Urinary bladder (tissue), 3 donors: ENCODE measurements at regions not wholly inside any gene's neighbourhood (a gene's known extent, or its start where the extent isn't known, plus 50 kb on each side); places are given as distances from the start of the nearest gene placed in this dataset.
"Not testable (repeated sequence)": the region's sequence is repeated elsewhere in the genome, so short reads cannot be mapped to it uniquely, and the experiment has no call there.

Experiments used
- DNase-seq: peaks from one replicate; pipeline ENCODE4 v3.0.0-alpha.2; 2015; ENCODE audit errors: extremely low spot score
- H3K27ac ChIP-seq: one replicate; pipeline ENCODE4 v1.5.1; 2013; ENCODE audit warnings: low read depth, mild to moderate bottlenecking, moderate library complexity
- H3K36me3 ChIP-seq: one replicate; pipeline ENCODE4 v1.6.1; 2013; ENCODE audit warnings: mild to moderate bottlenecking, moderate library complexity; ENCODE audit not compliant: insufficient read depth
- H3K4me1 ChIP-seq: one replicate; pipeline ENCODE4 v1.6.1; 2013; ENCODE audit warnings: mild to moderate bottlenecking, moderate library complexity; ENCODE audit not compliant: insufficient read depth
- H3K4me3 ChIP-seq: one replicate; pipeline ENCODE4 v1.5.1; 2013; ENCODE audit warnings: low read depth, low read length
- WGBS: extraction: QIAGEN DNeasy Blood & Tissue Kit; methylation state at CpG from one replicate; pipeline ENCODE4 v1.1.7; 2013; 5-methylcytosine and 5-hydroxymethylcytosine counted together
- donor health status: healthy with polysubstance abuse.
- donor health status: healthy.

GRCh38 chr7:146057958-146058357 lies 58.6 kb upstream of the CNTNAP2 start:
- no peak overlapping the region for H3K27ac ChIP-seq
- H3K4me3 ChIP-seq: no peak overlapping the region
- 82% methylated on average over 6 of the region's 6 CpGs for WGBS
- DNase-seq: no peak
- no peaks in the 10 kb centered on the region for H3K36me3 ChIP-seq
- no peaks in the 10 kb centered on the region for H3K4me1 ChIP-seq

DNA sequence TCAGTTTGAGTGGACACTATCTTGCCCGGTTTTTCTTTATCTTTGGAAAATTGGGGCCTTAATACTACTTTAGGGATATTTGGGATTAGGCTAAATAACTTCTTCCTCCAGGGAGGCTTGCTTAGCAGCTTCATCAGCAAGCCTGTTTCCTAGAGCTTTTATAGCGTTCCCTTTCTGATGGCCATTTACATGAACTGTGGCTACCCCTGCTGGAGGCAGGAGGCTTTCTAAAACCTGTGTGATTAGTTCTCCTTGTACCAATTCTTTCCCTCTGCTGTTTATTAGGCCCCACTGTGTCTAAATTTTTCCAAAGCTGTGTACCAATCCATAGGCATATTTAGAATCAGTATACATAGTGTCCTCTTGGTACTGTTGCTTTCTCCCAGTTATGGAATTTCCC lies 61.7 kb upstream of the CNTNAP2 start:
- Histone ChIP-seq H3K36me3 (no peaks in the 10 kb centered on the region), H3K4me1 (no peaks in the 10 kb centered on the region), H3K27ac (no peak overlapping the region), H3K4me3 (no peak overlapping the region)
- WGBS: 68% methylated on average over 2 of the region's 2 CpGs
- DNase-seq: no peak

DNA sequence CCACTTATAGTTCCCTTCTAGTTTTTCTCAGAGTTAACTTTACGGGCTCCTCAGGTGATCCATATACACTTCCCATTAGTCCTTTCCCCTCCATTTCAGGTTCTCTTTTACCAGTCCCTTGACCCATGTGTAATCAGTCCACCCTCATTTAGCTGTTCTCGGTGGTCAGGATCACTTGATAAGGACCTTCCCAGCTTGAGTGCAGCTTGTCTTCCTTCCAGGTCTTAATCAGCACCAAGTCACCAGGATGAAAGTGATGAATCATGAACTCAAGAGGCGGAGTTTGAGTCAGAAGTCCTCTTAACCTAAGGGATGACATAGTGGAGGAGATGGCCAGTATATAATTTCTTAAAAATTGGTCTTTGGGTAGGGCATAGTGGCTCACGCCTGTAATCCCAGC lies 63.1 kb upstream of the CNTNAP2 start:
- Histone ChIP-seq H3K4me1 (no peaks in the 10 kb centered on the region), H3K27ac (no peak overlapping the region), H3K36me3 (no peaks in the 10 kb centered on the region), H3K4me3 (no peak overlapping the region)
- no peak for DNase-seq
- 90% methylated on average over 4 of the region's 4 CpGs for WGBS

- H3K36me3 ChIP-seq, H3K27ac ChIP-seq, H3K4me3 ChIP-seq, DNase-seq, H3K4me1 ChIP-seq: not testable (repeated sequence)
- WGBS: 93% methylated on average over 14 of the region's 14 CpGs
Measured at GRCh38 chr7:146043310-146043709, 73.3 kb upstream of the CNTNAP2 start.

GRCh38 chr7:146028251-146028750 lies 88.3 kb upstream of the CNTNAP2 start:
- Histone ChIP-seq H3K4me3 (no peak overlapping the region), H3K4me1 (no peaks in the 10 kb centered on the region), H3K36me3 (no peaks in the 10 kb centered on the region), H3K27ac (no peak overlapping the region)
- no peak for DNase-seq
- WGBS: 58% methylated on average over 3 of the region's 3 CpGs

DNA sequence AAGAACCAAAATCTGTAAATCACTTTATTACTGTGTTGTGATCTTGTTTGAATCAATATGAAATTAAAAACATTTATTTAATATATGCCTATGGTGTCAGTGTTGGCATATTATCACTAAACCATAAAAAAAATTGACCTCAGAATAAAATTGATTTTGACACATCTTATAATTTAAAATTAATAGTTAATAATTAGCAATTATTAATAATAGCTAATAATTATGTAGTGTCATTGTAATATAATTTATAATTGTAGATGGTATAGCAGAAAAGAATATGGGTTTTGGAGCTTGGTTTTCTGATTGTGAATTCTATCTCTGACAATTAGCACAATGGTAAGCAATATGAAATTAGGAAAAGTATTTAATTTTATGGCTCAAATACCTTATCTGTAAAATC lies 89.4 kb upstream of the CNTNAP2 start:
- Histone ChIP-seq H3K4me1 (no peaks in the 10 kb centered on the region), H3K4me3 (no peak overlapping the region), H3K27ac (no peak overlapping the region), H3K36me3 (no peaks in the 10 kb centered on the region)
- no peak for DNase-seq

DNA sequence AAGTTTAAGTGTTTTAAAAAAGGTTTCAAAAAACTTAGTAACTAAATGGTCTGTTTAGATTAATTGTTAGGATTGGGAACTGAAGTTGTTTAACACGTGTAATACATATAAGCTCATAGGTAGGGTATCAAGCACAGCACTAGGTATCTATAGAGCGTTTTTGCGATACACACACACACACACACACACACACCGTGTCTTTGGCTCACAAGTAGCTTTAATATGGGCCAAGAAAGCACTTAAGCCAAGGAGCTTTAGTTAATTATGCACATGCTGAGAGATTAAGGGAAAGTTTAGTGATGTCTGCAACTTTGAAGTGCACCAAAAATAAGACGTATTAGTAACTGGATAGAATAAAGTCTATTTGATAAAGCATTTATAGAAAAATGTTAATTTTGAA lies 93.8 kb upstream of the CNTNAP2 start:
- DNase-seq: no peak
- Histone ChIP-seq H3K27ac (no peak overlapping the region), H3K4me1 (no peaks in the 10 kb centered on the region), H3K36me3 (no peaks in the 10 kb centered on the region), H3K4me3 (no peak overlapping the region)
- WGBS: 74% methylated on average over 5 of the region's 5 CpGs

- 88% methylated on average over 28 of the region's 33 CpGs for WGBS
Measured at GRCh38 chr7:146019041-146020004, 97.3 kb upstream of the CNTNAP2 start.

DNA sequence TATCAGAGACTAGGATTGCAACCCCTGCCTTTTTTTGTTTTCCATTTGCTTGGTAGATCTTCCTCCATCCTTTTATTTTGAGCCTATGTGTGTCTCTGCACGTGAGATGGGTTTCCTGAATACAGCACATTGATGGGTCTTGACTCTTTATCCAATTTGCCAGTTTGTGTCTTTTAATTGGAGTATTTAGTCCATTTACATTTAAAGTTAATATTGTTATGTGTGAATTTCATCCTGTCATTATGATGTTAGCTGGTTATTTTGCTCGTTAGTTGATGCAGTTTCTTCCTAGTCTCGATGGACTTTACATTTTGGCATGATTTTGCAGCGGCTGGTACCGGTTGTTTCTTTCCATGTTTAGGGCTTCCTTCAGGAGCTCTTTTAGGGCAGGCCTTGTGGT lies 99.2 kb upstream of the CNTNAP2 start:
- not testable (repeated sequence) for H3K4me1 ChIP-seq, H3K4me3 ChIP-seq, H3K27ac ChIP-seq, H3K36me3 ChIP-seq, DNase-seq
- 80% methylated on average over 5 of the region's 5 CpGs for WGBS

More at GRCh38 chr7:146019041-146020004, 97.3 kb upstream of the CNTNAP2 start:
- H3K27ac ChIP-seq, H3K36me3 ChIP-seq, H3K4me3 ChIP-seq, DNase-seq, H3K4me1 ChIP-seq: not testable (repeated sequence)

DNA sequence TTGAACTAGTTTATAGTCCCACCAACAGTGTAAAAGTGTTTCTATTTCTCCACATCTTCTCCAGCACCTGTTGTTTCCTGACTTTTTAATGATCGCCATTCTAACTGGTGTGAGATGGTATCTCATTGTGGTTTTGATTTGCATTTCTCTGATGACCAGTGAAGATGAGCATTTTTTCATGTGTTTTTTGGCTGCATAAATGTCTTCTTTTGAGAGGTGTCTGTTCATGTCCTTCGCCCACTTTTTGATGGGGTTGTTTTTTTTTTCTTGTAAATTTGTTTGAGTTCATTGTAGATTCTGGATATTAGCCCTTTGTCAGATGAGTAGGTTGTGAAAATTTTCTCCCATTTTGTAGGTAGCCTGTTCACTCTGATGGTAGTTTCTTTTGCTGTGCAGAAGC lies 102.4 kb upstream of the CNTNAP2 start:
- not testable (repeated sequence) for H3K27ac ChIP-seq, H3K4me1 ChIP-seq, H3K36me3 ChIP-seq, DNase-seq, H3K4me3 ChIP-seq
- whole genome bisulfite sequencing: 94% methylated on average over 1 of the region's 2 CpGs

DNA sequence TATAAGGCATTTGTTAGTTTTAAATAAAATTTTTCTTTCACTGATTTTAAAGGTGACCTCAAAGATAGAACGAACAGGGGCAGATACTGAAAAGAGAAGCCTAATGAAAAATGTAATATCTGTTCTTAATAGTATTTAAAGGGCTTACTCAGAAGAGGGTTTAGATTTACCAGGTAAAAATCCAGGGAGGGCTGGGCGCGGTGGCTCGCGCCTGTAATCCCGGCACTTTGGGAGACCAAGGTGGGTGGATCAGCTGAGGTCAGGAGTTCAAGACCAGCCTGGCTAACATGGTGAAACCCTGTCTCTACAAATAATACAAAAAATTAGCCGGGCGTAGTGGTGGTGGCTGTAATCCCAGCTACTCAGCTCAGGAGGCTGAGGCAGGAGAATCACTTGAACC lies 108.3 kb upstream of the CNTNAP2 start:
- H3K4me3 ChIP-seq: no peak overlapping the region
- 90% methylated on average over 8 of the region's 8 CpGs for WGBS
- no peaks in the 10 kb centered on the region for H3K4me1 ChIP-seq
- no peak for DNase-seq
- H3K27ac ChIP-seq: no peak overlapping the region
- H3K36me3 ChIP-seq: no peaks in the 10 kb centered on the region

DNA sequence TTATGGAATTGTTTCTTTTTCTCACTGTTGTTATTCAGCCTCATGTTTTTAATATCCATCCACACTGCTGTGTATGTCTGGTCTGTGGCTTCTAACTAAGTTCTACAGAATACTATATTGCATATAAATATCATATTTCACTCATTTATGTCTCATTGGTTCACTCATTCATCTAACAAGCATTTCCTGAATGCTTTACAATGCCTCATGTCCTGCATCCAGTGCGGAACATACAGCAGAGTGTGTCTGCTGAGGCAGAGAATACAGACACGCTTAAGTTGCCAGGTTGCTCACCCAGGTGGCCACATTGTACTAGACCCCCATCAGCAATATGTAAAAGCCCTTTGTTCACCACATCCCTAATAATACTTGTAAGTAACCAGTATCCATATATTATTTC lies 111.8 kb upstream of the CNTNAP2 start:
- DNase-seq: no peak
- WGBS: 79% methylated on average over 2 of the region's 2 CpGs
- Histone ChIP-seq H3K4me1 (no peaks in the 10 kb centered on the region), H3K27ac (no peak overlapping the region), H3K4me3 (no peak overlapping the region), H3K36me3 (no peaks in the 10 kb centered on the region)

DNA sequence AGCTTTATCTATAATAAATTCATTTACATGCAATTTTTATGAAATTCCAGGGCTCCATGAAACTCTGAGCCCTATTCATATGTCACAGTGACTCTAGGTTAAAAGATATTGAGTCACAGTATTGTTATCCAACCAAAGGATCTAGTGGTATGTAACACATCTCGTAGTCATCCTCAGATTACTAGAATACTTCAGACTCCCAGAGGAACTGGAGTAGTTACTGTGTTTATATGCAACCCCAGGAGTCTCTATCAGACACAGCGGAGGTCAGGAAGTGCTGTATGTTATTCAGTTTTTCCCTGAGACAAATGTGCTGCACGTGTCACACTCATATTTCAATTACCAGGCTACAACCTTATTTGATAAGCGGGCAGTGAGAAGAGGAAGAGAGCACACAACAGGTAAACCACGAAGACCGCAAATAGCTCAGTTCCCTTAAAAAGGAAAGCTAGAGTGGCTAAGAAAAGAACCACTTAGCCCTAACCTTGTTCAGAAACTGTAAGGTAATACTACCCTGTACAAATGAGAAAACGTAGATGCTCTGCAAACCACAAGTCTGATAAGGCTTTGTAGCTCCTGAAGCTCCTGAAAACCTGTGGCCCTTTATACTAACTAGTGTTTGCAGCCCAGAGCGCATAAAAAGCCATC lies 114.0 kb upstream of the CNTNAP2 start:
- no peaks in the 10 kb centered on the region for H3K36me3 ChIP-seq
- H3K4me3 ChIP-seq: no peak overlapping the region
- WGBS: 63% methylated on average over 8 of the region's 8 CpGs
- no peak for DNase-seq
- H3K4me1 ChIP-seq: no peaks in the 10 kb centered on the region
- H3K27ac ChIP-seq: no peak overlapping the region

DNA sequence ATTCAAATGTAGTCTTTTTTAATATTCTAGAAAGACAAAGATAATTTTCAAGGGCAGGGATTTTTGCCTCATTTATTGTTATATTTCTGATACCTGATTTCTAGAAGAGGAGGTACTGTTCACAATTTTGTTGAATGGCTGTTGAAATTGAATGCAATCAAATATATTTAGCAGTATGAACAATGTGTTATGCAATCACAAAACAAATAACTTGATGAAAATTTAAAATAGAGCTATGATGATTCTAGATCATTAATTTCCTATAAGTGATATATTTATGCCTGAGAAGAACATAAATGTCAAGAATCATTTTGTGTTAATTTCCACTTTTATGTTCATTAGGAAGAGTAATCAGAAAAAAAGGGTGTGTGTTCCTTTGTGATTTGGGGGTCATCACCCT lies 114.6 kb upstream of the CNTNAP2 start:
- no peak overlapping the region for H3K4me3 ChIP-seq
- no peak overlapping the region for H3K27ac ChIP-seq
- H3K4me1 ChIP-seq: no peaks in the 10 kb centered on the region
- H3K36me3 ChIP-seq: no peaks in the 10 kb centered on the region
- DNase-seq: no peak
